WTC11 (cell line): ENCODE measurements at regions not wholly inside any gene's neighbourhood (a gene's known extent, or its start where the extent isn't known, plus 50 kb on each side); places are given as distances from the start of the nearest gene placed in this dataset.

Experiments
- ATAC-seq: fragments of 200-7000 bp; cut with Tn5 transposase; 2 replicates; pipeline ENCODE4 v1.10.0; 2021; ENCODE audit warnings: mild to moderate bottlenecking, moderate library complexity
- CTCF ChIA-PET: fragments of 300-600 bp; sonication (Branson Sonifier 250); formaldehyde crosslinking; loops from one replicate; lab custom pipeline; 2021; ENCODE audit warnings: antibody characterized with exemption; lab: Charles Lee
- POLR2A ChIA-PET: fragments of 350-600 bp; sonication (Branson Sonifier 250); formaldehyde crosslinking; loops from one replicate; lab custom pipeline; 2021; ENCODE audit warnings: antibody characterized with exemption; lab: Charles Lee
- DNase-seq: peaks from one replicate; pipeline ENCODE4 v3.0.0; 2021; ENCODE audit warnings: low spot score
- H3K27ac Mint-ChIP-seq: 2 replicates; pipeline ENCODE4 v1.8.0; 2021; ENCODE audit warnings: mixed read lengths
- H3K27me3 Mint-ChIP-seq: 2 replicates; pipeline ENCODE4 v1.8.0; 2021; ENCODE audit warnings: low read depth, mild to moderate bottlenecking, moderate library complexity, mixed read lengths
- H3K36me3 Mint-ChIP-seq: 2 replicates; pipeline ENCODE4 v1.8.0; 2021; ENCODE audit warnings: mixed read lengths
- H3K4me1 Mint-ChIP-seq: 2 replicates; pipeline ENCODE4 v1.8.0; 2022; ENCODE audit warnings: mixed read lengths
- H3K4me3 Mint-ChIP-seq: 2 replicates; pipeline ENCODE4 v1.8.0; 2021; ENCODE audit warnings: mild to moderate bottlenecking, moderate library complexity, mixed read lengths
- H3K9me3 Mint-ChIP-seq: 2 replicates; pipeline ENCODE4 v1.8.0; 2021; ENCODE audit warnings: mixed read lengths
- AFF4 ChIP-seq: sonication (generic); formaldehyde crosslinking; IDR thresholded peaks from 2 replicates; pipeline ENCODE4 v1.8.1; 2023; ENCODE audit warnings: mild to moderate bottlenecking, missing genetic modification reagents, borderline replicate concordance
- CBFB ChIP-seq: sonication (generic); formaldehyde crosslinking; IDR thresholded peaks from 2 replicates; pipeline ENCODE4 v1.8.1; 2022; ENCODE audit warnings: mild to moderate bottlenecking, low read depth, missing genetic modification reagents
- FOXJ3 ChIP-seq: sonication (generic); formaldehyde crosslinking; IDR thresholded peaks from 2 replicates; pipeline ENCODE4 v1.9.0; 2021; ENCODE audit warnings: missing genetic modification reagents, mild to moderate bottlenecking, borderline replicate concordance
- IRF1 ChIP-seq: sonication (generic); formaldehyde crosslinking; IDR thresholded peaks from 2 replicates; pipeline ENCODE4 v1.8.0; 2023; ENCODE audit warnings: missing genetic modification reagents
- IRF2 ChIP-seq: sonication (generic); formaldehyde crosslinking; IDR thresholded peaks from 2 replicates; pipeline ENCODE4 v1.8.0; 2022; ENCODE audit warnings: low read depth, missing genetic modification reagents, borderline replicate concordance
- MAX ChIP-seq: sonication (generic); formaldehyde crosslinking; IDR thresholded peaks from 2 replicates; pipeline ENCODE4 v1.8.0; 2022; ENCODE audit warnings: mild to moderate bottlenecking, missing genetic modification reagents
- MXD4 ChIP-seq: fragments of 250-450 bp; sonication (Bioruptor Pico); IDR thresholded peaks from 2 replicates; pipeline ENCODE4 v1.8.0; 2021; ENCODE audit warnings: mild to moderate bottlenecking, moderate library complexity, borderline replicate concordance
- NR2C2 ChIP-seq: sonication (generic); formaldehyde crosslinking; IDR thresholded peaks from 2 replicates; pipeline ENCODE4 v1.8.0; 2022; ENCODE audit warnings: mild to moderate bottlenecking, missing genetic modification reagents
- PREB ChIP-seq: sonication (generic); formaldehyde crosslinking; IDR thresholded peaks from 2 replicates; pipeline ENCODE4 v1.8.1; 2022; ENCODE audit warnings: mild to moderate bottlenecking, missing genetic modification reagents, moderate library complexity, borderline replicate concordance
- TEAD4 ChIP-seq: sonication (generic); formaldehyde crosslinking; IDR thresholded peaks from 2 replicates; pipeline ENCODE4 v1.8.0; 2022; ENCODE audit warnings: mild to moderate bottlenecking, missing genetic modification reagents
- ZNF671 ChIP-seq: fragments of 250-450 bp; sonication (Bioruptor Pico); IDR thresholded peaks from 2 replicates; pipeline ENCODE4 v1.8.0; 2021; ENCODE audit warnings: mild to moderate bottlenecking

- TF ChIP-seq AFF4 (CRISPR knock-in tag) = no peak
- TF ChIP-seq CBFB (CRISPR knock-in tag) = no peak
Observed at GRCh38 chr2:17272652-17273525, 245.4 kb downstream of the RAD51AP2 start (continued).

GRCh38 chr2:17272170-17272569, 246.1 kb downstream of the RAD51AP2 start:
- no peaks in the 10 kb centered on the region for H3K27me3 Mint-ChIP-seq
- no peak overlapping the region for H3K4me3 Mint-ChIP-seq
- ChIA-PET POLR2A (no interaction called here), CTCF (interaction anchor here (0.9 kb wide), 1 partner anchor 37 kb away, joined by 3 read pairs; no protein-coding TSS in a partner anchor)
- H3K9me3 Mint-ChIP-seq = peaks cover 18% of the 10 kb centered on the region
- no peak for TF ChIP-seq ZNF671
- TF ChIP-seq MAX (CRISPR knock-in tag) = no peak
- TF ChIP-seq, all 79 proteins: peak for 0
- no peak for ATAC-seq
- Mint-ChIP-seq H3K36me3 (no peaks in the 10 kb centered on the region), H3K27ac (no peak overlapping the region), H3K4me1 (no peaks in the 10 kb centered on the region)
- DNase-seq = no peak

GRCh38 chr2:17271416-17271815, 246.8 kb downstream of the RAD51AP2 start:
- no peak overlapping the region for H3K27ac Mint-ChIP-seq
- no peak overlapping the region for H3K4me3 Mint-ChIP-seq
- peaks cover 11% of the 10 kb centered on the region for H3K9me3 Mint-ChIP-seq
- POLR2A ChIA-PET = no interaction called here
- H3K27me3 Mint-ChIP-seq = no peaks in the 10 kb centered on the region
- H3K36me3 Mint-ChIP-seq = no peaks in the 10 kb centered on the region
- H3K4me1 Mint-ChIP-seq = no peaks in the 10 kb centered on the region
- CTCF ChIA-PET = interaction anchor here (0.7 to 0.9 kb wide), 3 partner anchors 38 to 375 kb away, joined by 3 read pairs; no protein-coding TSS in a partner anchor
- ATAC-seq (no peak), DNase-seq (no peak)
- TF ChIP-seq TEAD4 (CRISPR knock-in tag) = no peak

- no peak for ATAC-seq
- Mint-ChIP-seq H3K4me1 (no peaks in the 10 kb centered on the region), H3K4me3 (no peak overlapping the region), H3K9me3 (0 out of 2 replicates have a peak, but pooled peaks cover 7% of the 10 kb centered on the region), H3K27ac (no peak overlapping the region), H3K27me3 (no peaks in the 10 kb centered on the region), H3K36me3 (no peaks in the 10 kb centered on the region)
- no peak for TF ChIP-seq NR2C2 (CRISPR knock-in tag)
- no peak for DNase-seq
- ChIA-PET CTCF (no interaction called here), POLR2A (no interaction called here)
Observed at GRCh38 chr2:17270894-17271293, 247.3 kb downstream of the RAD51AP2 start.

GRCh38 chr2:17263570-17263968, 254.7 kb downstream of the RAD51AP2 start:
- no peak for ATAC-seq
- CTCF ChIA-PET = no interaction called here
- Mint-ChIP-seq H3K4me1 (peaks cover 11% of the 10 kb centered on the region), H3K27ac (no peak overlapping the region), H3K9me3 (no peaks in the 10 kb centered on the region), H3K27me3 (peaks cover 3% of the 10 kb centered on the region; the same call in 1 of the 2 replicates), H3K4me3 (no peak overlapping the region), H3K36me3 (no peaks in the 10 kb centered on the region)
- DNase-seq = no peak
- TF ChIP-seq MXD4 (CRISPR knock-in tag) (no peak), PREB (CRISPR knock-in tag) (no peak), IRF1 (no peak), IRF2 (CRISPR knock-in tag) (no peak), FOXJ3 (CRISPR knock-in tag) (no peak)
- POLR2A ChIA-PET = no interaction called here
